IPS DF 6.9 (cell line): ENCODE measurements at regions not wholly inside any gene's neighbourhood (a gene's known extent, or its start where the extent isn't known, plus 50 kb on each side); places are given as distances from the start of the nearest gene placed in this dataset.
"Not testable (repeated sequence)": the region's sequence is repeated elsewhere in the genome, so short reads cannot be mapped to it uniquely, and the experiment has no call there.

Source experiments
- DNase-seq: peaks from one replicate; pipeline ENCODE4 v3.0.0-alpha.2; 2013; ENCODE audit warnings: low read depth, low spot score
- H3K27ac ChIP-seq: one replicate; pipeline ENCODE4 v1.5.1; 2013; ENCODE audit warnings: low read length, control low read depth
- H3K27me3 ChIP-seq: 2 replicates; pipeline ENCODE4 v1.6.1; 2013; ENCODE audit warnings: mild to moderate bottlenecking, low read length; ENCODE audit not compliant: control insufficient read depth, insufficient read depth
- H3K36me3 ChIP-seq: 2 replicates; pipeline ENCODE4 v1.6.1; 2013; ENCODE audit warnings: low read length; ENCODE audit not compliant: control insufficient read depth, insufficient read depth
- H3K4me1 ChIP-seq: 2 replicates; pipeline ENCODE4 v1.6.1; 2013; ENCODE audit warnings: low read length; ENCODE audit not compliant: control insufficient read depth, insufficient read depth
- H3K4me3 ChIP-seq: 2 replicates; pipeline ENCODE4 v1.5.1; 2013; ENCODE audit warnings: mild to moderate bottlenecking, low read length
- H3K9me3 ChIP-seq: 2 replicates; pipeline ENCODE4 v1.6.1; 2013; ENCODE audit warnings: low read length, inconsistent platforms; ENCODE audit not compliant: control insufficient read depth, insufficient read depth
- WGBS: extraction: QIAGEN DNeasy Blood & Tissue Kit; methylation state at CpG from one replicate; pipeline ENCODE4 v1.1.7; 2013; ENCODE audit warnings: mixed read lengths, missing lambda C conversion rate; ENCODE audit not compliant: insufficient read length, insufficient coverage; 5-methylcytosine and 5-hydroxymethylcytosine counted together

GRCh38 chr22:11607215-11607614 lies 3920.8 kb upstream of the OR11H1 start:
- not testable (repeated sequence) for DNase-seq, H3K27ac ChIP-seq, H3K36me3 ChIP-seq, H3K4me1 ChIP-seq, H3K27me3 ChIP-seq, H3K4me3 ChIP-seq
- no CpG with 5 or more reads among the region's 8 CpGs for WGBS
- H3K9me3 ChIP-seq, result peaks cover 15% of the 10 kb centered on the region

GRCh38 chr22:11608486-11608885 lies 3919.5 kb upstream of the OR11H1 start:
- H3K9me3 ChIP-seq, result peaks cover 18% of the 10 kb centered on the region
- H3K27me3 ChIP-seq, H3K27ac ChIP-seq, H3K4me1 ChIP-seq, H3K36me3 ChIP-seq, DNase-seq, H3K4me3 ChIP-seq: not testable (repeated sequence)
- no CpG with 5 or more reads among the region's 5 CpGs for WGBS

- H3K4me1 ChIP-seq, DNase-seq, H3K27ac ChIP-seq, H3K27me3 ChIP-seq, H3K36me3 ChIP-seq, H3K4me3 ChIP-seq: not testable (repeated sequence)
- no CpG with 5 or more reads among the region's 4 CpGs for WGBS
- H3K9me3 ChIP-seq, result peaks cover 18% of the 10 kb centered on the region
Observed at GRCh38 chr22:11609193-11609592, 3918.8 kb upstream of the OR11H1 start.

- not testable (repeated sequence) for H3K36me3 ChIP-seq, H3K4me1 ChIP-seq, H3K27me3 ChIP-seq, DNase-seq, H3K4me3 ChIP-seq, H3K27ac ChIP-seq
- no CpG with 5 or more reads among the region's 20 CpGs for WGBS
- H3K9me3 ChIP-seq, result peaks cover 12% of the 10 kb centered on the region
Observed at GRCh38 chr22:11611280-11611679, 3916.7 kb upstream of the OR11H1 start.

GRCh38 chr22:11611876-11612275 lies 3916.1 kb upstream of the OR11H1 start:
- no CpG with 5 or more reads among the region's 7 CpGs for WGBS
- DNase-seq, result not testable (repeated sequence)

GRCh38 chr22:11613081-11613897 lies 3914.7 kb upstream of the OR11H1 start:
- not testable (repeated sequence) for H3K36me3 ChIP-seq, H3K27ac ChIP-seq, H3K4me1 ChIP-seq, H3K4me3 ChIP-seq, H3K27me3 ChIP-seq, DNase-seq
- H3K9me3 ChIP-seq, result peaks cover 16% of the 10 kb centered on the region
- WGBS, result no CpG with 5 or more reads among the region's 27 CpGs

More at GRCh38 chr22:11611876-11612275, 3916.1 kb upstream of the OR11H1 start:
- H3K36me3 ChIP-seq, H3K27me3 ChIP-seq, H3K27ac ChIP-seq, H3K4me1 ChIP-seq, H3K4me3 ChIP-seq: not testable (repeated sequence)
- peaks cover 13% of the 10 kb centered on the region for H3K9me3 ChIP-seq

- Histone ChIP-seq H3K36me3 (no peaks in the 10 kb centered on the region), H3K9me3 (peaks cover 17% of the 10 kb centered on the region), H3K4me1 (no peaks in the 10 kb centered on the region), H3K27me3 (no peaks in the 10 kb centered on the region), H3K4me3 (no peak overlapping the region), H3K27ac (no peak overlapping the region)
- no CpG with 5 or more reads among the region's 26 CpGs for WGBS
- no peak for DNase-seq
Observed at GRCh38 chr22:11613898-11614755, 3913.9 kb upstream of the OR11H1 start.

GRCh38 chr22:11614798-11615433 lies 3913.1 kb upstream of the OR11H1 start:
- WGBS, result no CpG with 5 or more reads among the region's 20 CpGs

GRCh38 chr22:11616811-11617210 lies 3911.2 kb upstream of the OR11H1 start:
- Histone ChIP-seq H3K27ac (no peak overlapping the region), H3K9me3 (peaks cover 26% of the 10 kb centered on the region), H3K4me3 (no peak overlapping the region), H3K36me3 (no peaks in the 10 kb centered on the region), H3K4me1 (no peaks in the 10 kb centered on the region), H3K27me3 (no peaks in the 10 kb centered on the region)
- WGBS, result no CpG with 5 or more reads among the region's 9 CpGs
- DNase-seq, result no peak

More at GRCh38 chr22:11614798-11615433, 3913.1 kb upstream of the OR11H1 start:
- H3K4me3 ChIP-seq, H3K27me3 ChIP-seq, H3K27ac ChIP-seq, DNase-seq, H3K4me1 ChIP-seq, H3K36me3 ChIP-seq: not testable (repeated sequence)
- peaks cover 18% of the 10 kb centered on the region for H3K9me3 ChIP-seq

- H3K4me1 ChIP-seq, H3K4me3 ChIP-seq, H3K36me3 ChIP-seq, H3K27me3 ChIP-seq, H3K27ac ChIP-seq, DNase-seq: not testable (repeated sequence)
- no CpG with 5 or more reads among the region's 11 CpGs for WGBS
- peaks cover 21% of the 10 kb centered on the region for H3K9me3 ChIP-seq
Observed at GRCh38 chr22:11618322-11618662, 3909.7 kb upstream of the OR11H1 start.
